WTC11 (cell line): ENCODE measurements at regions not wholly inside any gene's neighbourhood (a gene's known extent, or its start where the extent isn't known, plus 50 kb on each side); places are given as distances from the start of the nearest gene placed in this dataset.
"Not testable (repeated sequence)": the region's sequence is repeated elsewhere in the genome, so short reads cannot be mapped to it uniquely, and the experiment has no call there.

Experiments
- ATAC-seq: fragments of 200-7000 bp; cut with Tn5 transposase; 2 replicates; pipeline ENCODE4 v1.10.0; 2021; ENCODE audit warnings: mild to moderate bottlenecking, moderate library complexity
- CTCF ChIA-PET: fragments of 300-600 bp; sonication (Branson Sonifier 250); formaldehyde crosslinking; loops from one replicate; lab custom pipeline; 2021; ENCODE audit warnings: antibody characterized with exemption; lab: Charles Lee
- POLR2A ChIA-PET: fragments of 350-600 bp; sonication (Branson Sonifier 250); formaldehyde crosslinking; loops from one replicate; lab custom pipeline; 2021; ENCODE audit warnings: antibody characterized with exemption; lab: Charles Lee
- DNase-seq: peaks from one replicate; pipeline ENCODE4 v3.0.0; 2021; ENCODE audit warnings: low spot score
- H3K27ac Mint-ChIP-seq: 2 replicates; pipeline ENCODE4 v1.8.0; 2021; ENCODE audit warnings: mixed read lengths
- H3K27me3 Mint-ChIP-seq: 2 replicates; pipeline ENCODE4 v1.8.0; 2021; ENCODE audit warnings: low read depth, mild to moderate bottlenecking, moderate library complexity, mixed read lengths
- H3K36me3 Mint-ChIP-seq: 2 replicates; pipeline ENCODE4 v1.8.0; 2021; ENCODE audit warnings: mixed read lengths
- H3K4me1 Mint-ChIP-seq: 2 replicates; pipeline ENCODE4 v1.8.0; 2022; ENCODE audit warnings: mixed read lengths
- H3K4me3 Mint-ChIP-seq: 2 replicates; pipeline ENCODE4 v1.8.0; 2021; ENCODE audit warnings: mild to moderate bottlenecking, moderate library complexity, mixed read lengths
- H3K9me3 Mint-ChIP-seq: 2 replicates; pipeline ENCODE4 v1.8.0; 2021; ENCODE audit warnings: mixed read lengths
- CDX4 ChIP-seq: fragments of 250-450 bp; sonication (Bioruptor Pico); IDR thresholded peaks from 2 replicates; pipeline ENCODE4 v1.9.0; 2021; ENCODE audit warnings: moderate library complexity, mild to moderate bottlenecking, inconsistent platforms, borderline replicate concordance
- E2F4 ChIP-seq: sonication (generic); formaldehyde crosslinking; IDR thresholded peaks from 2 replicates; pipeline ENCODE4 v1.8.1; 2022; ENCODE audit warnings: low read depth, mild to moderate bottlenecking, moderate library complexity, missing genetic modification reagents, borderline replicate concordance
- E2F5 ChIP-seq: sonication (generic); formaldehyde crosslinking; IDR thresholded peaks from 2 replicates; pipeline ENCODE4 v1.8.1; 2022; ENCODE audit warnings: mild to moderate bottlenecking, moderate library complexity, missing genetic modification reagents
- FOXK1 ChIP-seq: sonication (generic); formaldehyde crosslinking; IDR thresholded peaks from 2 replicates; pipeline ENCODE4 v1.8.0; 2022; ENCODE audit warnings: mild to moderate bottlenecking, moderate library complexity, missing genetic modification reagents
- FOXP4 ChIP-seq: sonication (generic); formaldehyde crosslinking; IDR thresholded peaks from 2 replicates; pipeline ENCODE4 v1.8.0; 2022; ENCODE audit warnings: mild to moderate bottlenecking, missing genetic modification reagents
- GABPB1 ChIP-seq: sonication (generic); formaldehyde crosslinking; IDR thresholded peaks from 2 replicates; pipeline ENCODE4 v1.8.1; 2023; ENCODE audit warnings: mild to moderate bottlenecking, missing genetic modification reagents
- GRHL2 ChIP-seq: fragments of 250-450 bp; sonication (Bioruptor Pico); IDR thresholded peaks from 2 replicates; pipeline ENCODE4 v1.8.0; 2022; ENCODE audit warnings: mild to moderate bottlenecking, moderate library complexity; ENCODE audit not compliant: insufficient replicate concordance, severe bottlenecking
- MAX ChIP-seq: sonication (generic); formaldehyde crosslinking; IDR thresholded peaks from 2 replicates; pipeline ENCODE4 v1.8.0; 2022; ENCODE audit warnings: mild to moderate bottlenecking, missing genetic modification reagents
- NR1H2 ChIP-seq: sonication (generic); formaldehyde crosslinking; IDR thresholded peaks from 2 replicates; pipeline ENCODE4 v1.9.0; 2021; ENCODE audit warnings: mild to moderate bottlenecking, moderate library complexity, missing genetic modification reagents
- NR3C1 ChIP-seq: sonication (generic); formaldehyde crosslinking; conservative IDR thresholded peaks from 2 replicates; pipeline ENCODE4 v1.8.1; 2023; ENCODE audit warnings: low read depth, mild to moderate bottlenecking, missing genetic modification reagents
- PRDM15 ChIP-seq: sonication (generic); formaldehyde crosslinking; IDR thresholded peaks from 2 replicates; pipeline ENCODE4 v1.8.0; 2022; ENCODE audit warnings: missing genetic modification reagents
- TEAD1 ChIP-seq: sonication (generic); formaldehyde crosslinking; IDR thresholded peaks from 2 replicates; pipeline ENCODE4 v1.8.0; 2022; ENCODE audit warnings: mild to moderate bottlenecking, missing genetic modification reagents
- TEAD4 ChIP-seq: sonication (generic); formaldehyde crosslinking; IDR thresholded peaks from 2 replicates; pipeline ENCODE4 v1.8.0; 2022; ENCODE audit warnings: mild to moderate bottlenecking, missing genetic modification reagents
- ZMAT4 ChIP-seq: fragments of 250-450 bp; sonication (Bioruptor Pico); IDR thresholded peaks from 2 replicates; pipeline ENCODE4 v1.9.0; 2021; ENCODE audit warnings: mild to moderate bottlenecking
- ZNF416 ChIP-seq: fragments of 250-450 bp; sonication (Bioruptor Pico); IDR thresholded peaks from 2 replicates; pipeline ENCODE4 v1.9.0; 2021; ENCODE audit warnings: mild to moderate bottlenecking, inconsistent platforms
- ZNF671 ChIP-seq: fragments of 250-450 bp; sonication (Bioruptor Pico); IDR thresholded peaks from 2 replicates; pipeline ENCODE4 v1.8.0; 2021; ENCODE audit warnings: mild to moderate bottlenecking

GRCh38 chr4:87916626-87917025 lies 58.9 kb upstream of the SPP1 start:
- peaks cover 78% of the 10 kb centered on the region for H3K4me1 Mint-ChIP-seq
- peak; percentile 5 for ATAC-seq
- H3K36me3 Mint-ChIP-seq, result no peaks in the 10 kb centered on the region
- TF ChIP-seq NR1H2 (CRISPR knock-in tag), result no peak
- no peak for TF ChIP-seq TEAD4 (CRISPR knock-in tag)
- no peak for TF ChIP-seq MAX (CRISPR knock-in tag)
- TF ChIP-seq PRDM15, result no peak
- TF ChIP-seq E2F4, result no peak
- no peak for TF ChIP-seq E2F5 (CRISPR knock-in tag)
- TF ChIP-seq NR3C1 (CRISPR knock-in tag), result no peak
- no peak for TF ChIP-seq CDX4 (CRISPR knock-in tag)
- no peak for TF ChIP-seq GABPB1
- TF ChIP-seq ZMAT4 (CRISPR knock-in tag), result no peak
- no peak for TF ChIP-seq ZNF671
- no peak for TF ChIP-seq ZNF416 (CRISPR knock-in tag)
- TF ChIP-seq GRHL2 (CRISPR knock-in tag), result no peak
- TF ChIP-seq, all 79 proteins: peak for 0
- DNase-seq, result no peak
- no peaks in the 10 kb centered on the region for H3K27me3 Mint-ChIP-seq
- H3K27ac Mint-ChIP-seq, result peak overlapping the region; percentile 99
- CTCF ChIA-PET, result interaction anchor here (1.5 kb wide), 1 partner anchor 57 kb away, joined by 4 read pairs; no protein-coding TSS in a partner anchor
- POLR2A ChIA-PET, result interaction anchor here (1.0 kb wide), 1 partner anchor 19 kb away, joined by 3 read pairs; no protein-coding TSS in a partner anchor
- no peaks in the 10 kb centered on the region for H3K9me3 Mint-ChIP-seq
- H3K4me3 Mint-ChIP-seq, result no peak overlapping the region

GRCh38 chr4:87917911-87918310 lies 57.6 kb upstream of the SPP1 start:
- H3K27ac Mint-ChIP-seq, result peak overlapping the region; percentile 99
- POLR2A ChIA-PET, result not testable (repeated sequence)

More at GRCh38 chr4:87917911-87918310, 57.6 kb upstream of the SPP1 start:
- peaks cover 67% of the 10 kb centered on the region for H3K4me1 Mint-ChIP-seq
- not testable (repeated sequence) for H3K27me3 Mint-ChIP-seq
- peak overlapping the region; percentile 58 for H3K4me3 Mint-ChIP-seq
- peak; percentile 11 for ATAC-seq
- 0 out of 2 replicates have a peak, but pooled peaks have one; percentile 47 for TF ChIP-seq TEAD1 (CRISPR knock-in tag)
- peak; percentile 62; the same call in 1 of the 2 replicates for TF ChIP-seq FOXK1 (CRISPR knock-in tag)
- peak; percentile 21; the same call in 1 of the 2 replicates for TF ChIP-seq FOXP4 (CRISPR knock-in tag)
- TF ChIP-seq, all 79 proteins: peak for 3; not testable (repeated sequence) for 76
- CTCF ChIA-PET, result interaction anchor here (0.8 to 1.5 kb wide), 2 partner anchors 55 to 65 kb away, joined by 4 read pairs; no protein-coding TSS in a partner anchor
- not testable (repeated sequence) for H3K9me3 Mint-ChIP-seq, H3K36me3 Mint-ChIP-seq, DNase-seq
